NCI-H82 treated with DMSO at 0.1 percent for 48 hours (cell line): ENCODE measurements at regions not wholly inside any gene's neighbourhood (a gene's known extent, or its start where the extent isn't known, plus 50 kb on each side); places are given as distances from the start of the nearest gene placed in this dataset.

Experiments
- DNase-seq: peaks from one replicate; lab custom pipeline; 2025; ENCODE audit not compliant: unreplicated experiment; lab: John Stamatoyannopoulos, UW

DNA sequence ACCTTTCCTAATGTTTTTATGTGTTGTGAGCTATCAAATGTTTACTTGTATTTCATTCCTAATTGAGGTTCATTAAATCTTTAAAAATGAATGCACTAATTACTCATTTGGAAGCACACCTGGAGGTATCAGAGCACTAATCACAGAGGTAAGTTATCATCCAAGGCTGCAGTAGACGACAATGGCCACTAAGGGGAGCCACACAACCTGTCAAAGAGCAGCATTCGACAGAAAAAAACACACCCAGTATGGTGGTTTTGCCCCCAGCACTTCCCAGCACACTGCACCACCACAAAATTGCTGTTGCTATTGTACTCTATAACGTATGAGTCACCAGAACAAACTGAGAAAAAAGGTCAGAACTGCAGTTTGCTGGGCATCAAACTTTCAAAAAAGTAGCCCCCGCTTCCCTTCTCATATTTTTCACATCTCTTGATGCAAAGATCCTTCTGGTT is 205.9 kb upstream of the IGF1R start:
- DNase-seq: peak; percentile 45

GRCh38 chr15:98442901-98443300 is 205.4 kb upstream of the IGF1R start:
- no peak for DNase-seq

DNA sequence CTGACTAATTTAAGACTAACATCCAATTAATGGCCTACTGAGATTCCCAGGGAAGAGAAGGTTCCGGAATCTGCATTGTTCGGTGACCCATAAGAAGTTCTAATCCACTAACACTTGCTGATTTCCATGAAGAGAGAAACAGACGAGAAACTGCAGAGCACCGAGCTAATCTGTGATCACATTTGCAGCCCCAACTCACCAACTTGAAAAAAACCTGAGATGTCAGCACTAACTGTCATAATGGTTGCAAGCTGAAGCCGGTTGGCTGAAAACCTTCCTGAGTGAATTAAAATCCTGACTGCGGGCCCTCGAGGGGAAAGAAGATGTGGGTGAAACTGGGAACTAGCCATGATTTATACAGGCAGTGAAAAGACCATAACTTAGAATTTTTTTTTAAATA is 204.8 kb upstream of the IGF1R start:
- no peak for DNase-seq

DNA sequence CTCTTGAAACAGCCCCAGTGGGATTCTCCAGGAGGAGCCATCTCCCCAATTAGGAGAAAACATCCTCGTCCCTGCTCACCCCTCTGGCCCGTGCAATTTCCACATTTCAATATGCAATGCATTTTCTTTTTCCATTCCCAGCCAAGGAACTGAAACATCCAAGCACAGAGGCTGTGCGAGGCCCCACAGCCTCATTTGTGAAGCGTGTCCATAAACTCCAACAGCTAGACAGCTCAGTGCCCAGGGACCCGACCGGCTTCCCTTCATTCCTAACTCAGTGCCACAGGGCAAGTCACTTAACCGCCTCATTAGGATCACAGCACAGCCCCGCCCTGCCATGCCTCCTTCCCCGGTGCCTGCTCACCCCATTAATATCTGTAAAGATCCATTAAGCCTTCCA is 204.2 kb upstream of the IGF1R start:
- no peak for DNase-seq

- DNase-seq: no peak
These were observed 203.0 kb upstream of the IGF1R start for GRCh38 chr15:98445315-98445714.

GRCh38 chr15:98446083-98446482 is 202.3 kb upstream of the IGF1R start:
- no peak for DNase-seq

- no peak for DNase-seq
These were observed 201.3 kb upstream of the IGF1R start for GRCh38 chr15:98447069-98447468.

DNA sequence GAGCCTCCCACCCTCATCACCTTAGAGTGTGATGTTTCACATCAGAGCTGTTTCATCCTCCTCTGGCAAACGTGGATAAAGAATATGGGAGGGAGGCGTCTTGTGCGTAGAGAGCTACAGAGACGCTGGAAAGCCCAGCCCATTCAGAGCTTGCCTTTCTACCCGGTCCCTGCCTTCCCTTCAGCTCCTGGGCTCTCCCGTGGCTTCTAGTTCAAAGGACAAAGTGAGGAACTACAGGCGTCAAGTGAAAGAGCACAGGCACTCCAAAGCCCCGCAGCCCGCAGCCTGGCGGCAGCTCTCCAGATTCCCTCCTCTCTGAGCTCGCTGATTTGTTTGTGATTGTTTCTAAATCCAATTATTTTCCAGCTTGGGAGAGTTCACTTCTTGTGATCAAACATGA is 197.1 kb upstream of the IGF1R start:
- DNase-seq: no peak

GRCh38 chr15:98452238-98452637 is 196.1 kb upstream of the IGF1R start:
- DNase-seq: no peak

GRCh38 chr15:98455904-98456303 is 192.4 kb upstream of the IGF1R start:
- DNase-seq: no peak

GRCh38 chr15:98476559-98476958 is 171.8 kb upstream of the IGF1R start:
- no peak for DNase-seq

DNA sequence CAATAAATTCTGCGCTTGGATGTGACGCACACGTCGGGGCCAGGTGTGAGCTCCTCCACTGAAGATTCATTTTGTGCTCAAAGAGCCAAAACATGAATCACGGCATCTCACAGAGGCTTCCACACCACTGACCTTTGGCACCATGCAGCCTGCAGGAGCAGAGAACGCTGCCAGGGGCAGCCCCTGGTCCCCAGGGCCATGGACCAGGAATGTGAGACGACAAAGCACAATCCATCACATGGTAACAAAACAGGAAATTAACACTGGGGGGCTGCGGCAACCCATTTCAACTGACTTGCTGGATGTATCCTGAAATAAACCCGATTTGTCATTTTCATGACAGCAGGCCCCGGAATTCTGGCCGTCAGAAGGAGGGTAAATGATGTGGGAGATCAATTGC is 167.5 kb upstream of the IGF1R start:
- DNase-seq: no peak

DNA sequence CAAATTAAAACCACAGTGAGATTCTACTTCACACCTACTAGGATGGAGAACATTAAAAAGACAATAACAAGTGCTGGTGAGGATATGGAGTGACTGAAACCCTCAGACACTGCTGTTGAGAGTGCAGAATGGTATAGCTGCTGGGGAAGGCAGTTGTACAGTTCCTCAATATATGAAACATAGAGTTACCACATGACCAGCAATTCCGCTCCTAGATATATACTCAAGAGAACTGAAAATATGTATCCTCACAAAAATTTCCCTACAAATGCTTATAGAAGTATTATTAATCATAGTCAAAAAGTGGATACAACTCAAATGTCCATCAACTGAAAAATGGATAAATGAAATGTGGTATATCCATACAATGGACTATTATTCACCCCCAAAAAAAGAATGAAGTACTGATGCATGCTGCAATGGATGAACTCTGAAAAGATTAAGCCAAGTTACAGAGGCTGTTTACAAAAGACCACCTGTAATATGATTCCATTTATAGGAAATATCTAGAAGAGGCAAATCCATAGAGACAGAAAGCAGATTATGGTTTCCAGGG is 164.7 kb upstream of the IGF1R start:
- no peak for DNase-seq

GRCh38 chr15:98484914-98485313 is 163.4 kb upstream of the IGF1R start:
- DNase-seq: peak; percentile 22

- no peak for DNase-seq
These were observed 162.9 kb upstream of the IGF1R start for GRCh38 chr15:98485451-98485850.

GRCh38 chr15:98493966-98494511 is 154.3 kb upstream of the IGF1R start:
- DNase-seq: no peak

- no peak for DNase-seq
These were observed 147.1 kb upstream of the IGF1R start for GRCh38 chr15:98501192-98501591.

DNA sequence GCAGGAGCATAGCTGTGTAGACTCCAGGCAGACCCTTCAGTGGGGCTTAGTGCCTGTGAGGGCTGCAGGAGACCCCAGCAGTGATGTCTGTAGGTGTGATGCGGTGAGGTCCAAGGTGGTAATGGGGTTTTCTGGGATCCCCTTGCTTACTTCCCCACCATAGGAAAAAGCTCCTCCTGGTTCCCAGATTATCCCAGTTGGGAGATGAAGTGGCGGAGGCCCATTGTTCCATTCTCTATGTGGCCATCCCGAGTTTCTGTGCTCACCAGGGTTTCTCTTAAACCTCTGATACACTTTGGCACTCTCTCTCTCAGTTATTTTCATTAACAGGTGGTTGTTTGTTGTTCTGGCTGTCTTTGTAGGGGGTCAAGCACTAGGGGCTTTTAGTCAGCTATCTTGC is 146.7 kb upstream of the IGF1R start:
- no peak for DNase-seq

- DNase-seq: no peak
These were observed 144.4 kb upstream of the IGF1R start for GRCh38 chr15:98503970-98504369.

DNA sequence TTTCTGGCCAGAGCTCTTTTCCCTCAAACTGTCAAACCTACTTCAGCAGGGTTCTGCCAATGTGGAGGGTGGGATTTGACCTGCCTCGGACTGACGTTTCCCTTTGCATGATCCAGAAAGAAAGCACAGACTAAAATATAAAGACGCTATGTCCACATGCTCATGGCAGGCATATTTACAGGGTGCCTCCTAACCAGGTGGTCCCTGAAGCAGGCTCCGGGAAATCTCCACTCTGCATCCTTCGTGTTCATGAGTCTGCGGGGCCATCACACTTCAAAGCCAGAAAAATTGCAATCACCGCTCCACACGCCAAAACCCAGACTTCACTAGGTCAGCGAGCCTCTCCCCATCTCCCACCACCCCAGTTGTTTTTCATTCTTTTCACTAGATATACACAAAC is 143.3 kb upstream of the IGF1R start:
- no peak for DNase-seq

DNA sequence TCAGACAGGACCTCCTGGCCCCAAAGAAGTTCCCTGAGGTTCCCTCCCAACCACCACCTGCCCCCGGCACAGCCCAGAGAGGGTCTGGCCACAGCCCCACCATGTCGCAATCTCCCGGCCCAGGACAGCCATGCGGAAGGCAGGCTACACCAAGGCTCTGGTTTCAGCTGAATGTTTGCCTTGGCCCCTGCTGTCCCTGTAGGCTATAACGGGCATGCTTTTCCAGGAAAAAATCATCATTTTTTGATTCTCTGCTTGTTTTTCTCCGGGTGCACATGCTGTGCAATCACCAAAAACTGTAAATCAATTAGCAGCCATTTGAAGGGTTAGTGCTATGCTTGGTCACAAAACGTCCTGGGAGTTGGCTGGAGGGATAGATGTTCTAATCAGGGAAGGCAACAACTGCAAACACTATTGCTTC is 142.7 kb upstream of the IGF1R start:
- no peak for DNase-seq

GRCh38 chr15:98506172-98506571 is 142.2 kb upstream of the IGF1R start:
- DNase-seq: no peak

- DNase-seq: no peak
These were observed 141.6 kb upstream of the IGF1R start for GRCh38 chr15:98506711-98507110.
